ENCODE measurements at regions not wholly inside any gene's neighbourhood (a gene's known extent, or its start where the extent isn't known, plus 50 kb on each side); places are given as distances from the start of the nearest gene placed in this dataset.

DNA sequence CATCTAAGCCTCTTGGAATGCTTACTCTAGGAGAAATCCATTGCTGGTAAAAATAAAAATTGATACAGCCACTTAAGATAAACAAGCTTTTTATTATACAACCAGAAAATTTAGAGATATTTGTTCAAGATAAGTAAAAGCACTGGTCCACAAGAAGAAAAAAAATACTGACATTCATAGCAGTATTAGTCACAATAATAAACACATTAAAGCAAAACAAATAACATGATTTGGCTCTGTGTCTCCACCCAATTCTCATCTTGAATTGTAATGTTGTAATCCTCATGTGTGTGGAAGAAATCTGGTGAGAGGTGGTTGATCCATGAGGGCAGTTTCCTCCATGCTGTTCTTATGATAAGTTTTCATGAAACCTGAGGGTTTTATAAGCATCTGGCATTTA, 1093.5 kb upstream of the ADGRB3 start:
- TF ChIP-seq EZH2 (IDR thresholded peaks at IDR 0.05; ENCODE audit: borderline replicate concordance, low read depth, low read length, severe bottlenecking) (no peak), POLR2AphosphoS5 (IDR thresholded peaks at IDR 0.05; ENCODE audit: insufficient read depth, low read depth, low read length) (no peak), GATA2 (IDR thresholded peaks at IDR 0.05; ENCODE audit: insufficient read depth, insufficient read length, low read depth, low read length) (no peak), CTCF (IDR thresholded peaks at IDR 0.05; ENCODE audit: extremely low read depth in 1 of 2, insufficient read depth in 1 of 2, low read depth in 1 of 2, low read length in 2 of 2) (no peak), JUN (IDR thresholded peaks at IDR 0.05; ENCODE audit: borderline replicate concordance, insufficient read depth, insufficient read length, low read depth) (no peak), POLR2A (IDR thresholded peaks at IDR 0.05; ENCODE audit: low read depth, low read length) (no peak), MYC (IDR thresholded peaks at IDR 0.05; ENCODE audit: low read depth, low read length) (no peak), FOS (IDR thresholded peaks at IDR 0.05; ENCODE audit: borderline replicate concordance, insufficient read depth, low read length) (no peak), MAX (IDR thresholded peaks at IDR 0.05; ENCODE audit: insufficient read depth, insufficient read length) (no peak)
- no peak overlapping the region for H3K27ac ChIP-seq (ENCODE audit: insufficient read depth, low read depth, low read length)
- H3K4me3 ChIP-seq (replicated peaks in 1 of 3; ENCODE audit: insufficient read depth in 1 of 3, low read depth in 1 of 3, low read length in 3 of 3), result no peak overlapping the region
- no peak overlapping the region for H2AFZ ChIP-seq (ENCODE audit: low read depth, low read length)
- no peaks in the 10 kb centered on the region for H3K27me3 ChIP-seq (ENCODE audit: control insufficient read depth in 2 of 2, insufficient read depth in 2 of 2, low read length in 2 of 2)
- DNase-seq (ENCODE audit: low read depth, low spot score) (no peak), FAIRE-seq (no peak)
- no TSS peak for BruUV-seq (replicated peaks)
- no peaks in the 10 kb centered on the region for H3K9me1 ChIP-seq (replicated peaks; ENCODE audit: control insufficient read depth, extremely low read depth, insufficient read depth, low read length)
- CTCF ChIA-PET, result no interaction called here
- H3K79me2 ChIP-seq (ENCODE audit: control insufficient read depth, insufficient read depth, low read length), result no peaks in the 10 kb centered on the region
- no peak overlapping the region for H3K4me2 ChIP-seq (ENCODE audit: insufficient read depth, low read length)
- no peak overlapping the region for H3K9ac ChIP-seq (replicated peaks; ENCODE audit: extremely low read depth, insufficient read depth, low read length)
- no peaks in the 10 kb centered on the region for H4K20me1 ChIP-seq (replicated peaks; ENCODE audit: control insufficient read depth, extremely low read depth, insufficient read depth, low read length)
- no peaks in the 10 kb centered on the region for H3K36me3 ChIP-seq (ENCODE audit: control insufficient read depth in 2 of 2, extremely low read depth in 1 of 2, insufficient read depth in 2 of 2, low read length in 2 of 2)
- intact Hi-C loops (cut with micrococcal nuclease), result no loop called here
- POLR2A ChIA-PET, result no interaction called here
- H3K9me3 ChIP-seq (replicated peaks; ENCODE audit: control insufficient read depth, insufficient read depth, low read length), result no peaks in the 10 kb centered on the region
- dilution Hi-C loops (cut with MboI; ENCODE audit: extremely low pct_ligation_motif_present, low sequenced_read_pairs), result no loop called here
- H3K4me1 ChIP-seq (ENCODE audit: control insufficient read depth, extremely low read depth, insufficient read depth, low read length), result no peaks in the 10 kb centered on the region

Measured in endothelial cell of umbilical vein (primary cell).